ENCODE measurements at regions not wholly inside any gene's neighbourhood (a gene's known extent, or its start where the extent isn't known, plus 50 kb on each side); places are given as distances from the start of the nearest gene placed in this dataset.

- H3K4me1 ChIP-seq (ENCODE audit: control insufficient read depth in 1 of 2, insufficient read depth in 1 of 2, low read depth in 1 of 2, low read length in 1 of 2), result peaks cover 14 to 16% of the 10 kb centered on the region in 2 experiments
- H3K27ac ChIP-seq, result no peak overlapping the region
- no peaks in the 10 kb centered on the region for H3K36me3 ChIP-seq
- no peak overlapping the region for H3K4me3 ChIP-seq (ENCODE audit: low read depth in 1 of 2, low read length in 1 of 2)
- peaks cover 30% of the 10 kb centered on the region for H3K27me3 ChIP-seq
- no peak for TF ChIP-seq CTCF (IDR thresholded peaks at IDR 0.05)
- H3K9me3 ChIP-seq, result no peaks in the 10 kb centered on the region
These were observed 126.6 kb upstream of the SPACA1 start for GRCh38 chr6:87921034-87921433.

- H3K27me3 ChIP-seq, result peaks cover 30% of the 10 kb centered on the region
- no peak for TF ChIP-seq CTCF (IDR thresholded peaks at IDR 0.05)
- H3K9me3 ChIP-seq, result no peaks in the 10 kb centered on the region
- no peaks in the 10 kb centered on the region for H3K36me3 ChIP-seq
- no peak overlapping the region for H3K27ac ChIP-seq
- no peak overlapping the region for H3K4me3 ChIP-seq (ENCODE audit: low read depth in 1 of 2, low read length in 1 of 2)
- H3K4me1 ChIP-seq (ENCODE audit: control insufficient read depth in 1 of 2, insufficient read depth in 1 of 2, low read depth in 1 of 2, low read length in 1 of 2), result peaks cover 14 to 18% of the 10 kb centered on the region in 2 experiments
These were observed 127.4 kb upstream of the SPACA1 start for GRCh38 chr6:87920245-87920644.

- H3K27me3 ChIP-seq, result peaks cover 30% of the 10 kb centered on the region
- no peaks in the 10 kb centered on the region for H3K9me3 ChIP-seq
These were observed 128.2 kb upstream of the SPACA1 start for GRCh38 chr6:87919416-87919815.

DNA sequence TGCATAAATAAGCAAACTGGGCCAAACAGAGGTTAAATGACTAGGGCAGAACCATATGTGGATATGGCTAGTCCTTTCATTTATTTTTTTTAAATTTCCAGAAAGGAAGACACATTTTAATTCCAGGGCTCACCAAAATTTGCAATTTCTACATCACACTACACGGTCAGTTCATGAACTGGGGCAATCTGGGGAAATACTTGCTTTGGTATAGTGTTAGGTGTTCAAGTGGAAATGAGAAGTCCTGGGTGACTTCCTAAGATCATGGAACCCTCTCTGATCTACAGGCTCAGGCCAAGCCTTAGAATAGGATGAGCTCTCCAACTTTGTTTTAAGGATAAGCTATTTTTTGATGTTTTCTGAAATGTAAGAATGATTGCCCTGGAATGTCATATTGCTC lies 128.6 kb upstream of the SPACA1 start:
- H3K27me3 ChIP-seq, result peaks cover 30% of the 10 kb centered on the region

More at GRCh38 chr6:87919416-87919815, 128.2 kb upstream of the SPACA1 start:
- Histone ChIP-seq H3K36me3 (no peaks in the 10 kb centered on the region), H3K27ac (no peak overlapping the region), H3K4me3 (ENCODE audit: low read depth in 1 of 2, low read length in 1 of 2) (no peak overlapping the region), H3K4me1 (ENCODE audit: control insufficient read depth in 1 of 2, insufficient read depth in 1 of 2, low read depth in 1 of 2, low read length in 1 of 2) (peaks cover 14 to 24% of the 10 kb centered on the region in 2 experiments)
- no peak for TF ChIP-seq CTCF (IDR thresholded peaks at IDR 0.05)

GRCh38 chr6:87918461-87918941 lies 129.1 kb upstream of the SPACA1 start:
- Histone ChIP-seq H3K27ac (no peak overlapping the region), H3K36me3 (no peaks in the 10 kb centered on the region), H3K4me1 (ENCODE audit: control insufficient read depth in 1 of 2, insufficient read depth in 1 of 2, low read depth in 1 of 2, low read length in 1 of 2) (peaks cover 14 to 24% of the 10 kb centered on the region in 2 experiments), H3K4me3 (ENCODE audit: low read depth in 1 of 2, low read length in 1 of 2) (no peak overlapping the region), H3K27me3 (peaks cover 30% of the 10 kb centered on the region), H3K9me3 (no peaks in the 10 kb centered on the region)
- TF ChIP-seq CTCF (IDR thresholded peaks at IDR 0.05), result no peak

More for the DNA sequence above, 128.6 kb upstream of the SPACA1 start:
- Histone ChIP-seq H3K4me3 (ENCODE audit: low read depth in 1 of 2, low read length in 1 of 2) (no peak overlapping the region), H3K4me1 (ENCODE audit: control insufficient read depth in 1 of 2, insufficient read depth in 1 of 2, low read depth in 1 of 2, low read length in 1 of 2) (peaks cover 14 to 24% of the 10 kb centered on the region in 2 experiments), H3K36me3 (no peaks in the 10 kb centered on the region), H3K27ac (no peak overlapping the region), H3K9me3 (no peaks in the 10 kb centered on the region)
- no peak for TF ChIP-seq CTCF (IDR thresholded peaks at IDR 0.05)
